OCI-LY7 (cell line): ENCODE measurements at regions not wholly inside any gene's neighbourhood (a gene's known extent, or its start where the extent isn't known, plus 50 kb on each side); places are given as distances from the start of the nearest gene placed in this dataset.

Experiments
- BruUV-seq: library from RNA; stranded (reverse); fragments of 400-500 nt; replicated peaks from 2 replicates; lab custom pipeline; 2021; lab: Mats Ljungman, UMichigan
- CTCF ChIA-PET: fragments of 300-600 bp; sonication (Branson Sonifier 250); formaldehyde crosslinking; loops from one replicate; lab custom pipeline; 2022; ENCODE audit warnings: antibody characterized with exemption; ENCODE audit not compliant: unreplicated experiment; lab: Charles Lee
- POLR2A ChIA-PET: fragments of 300-600 bp; sonication (Branson Sonifier 250); formaldehyde crosslinking; loops from one replicate; lab custom pipeline; 2022; ENCODE audit warnings: antibody characterized with exemption; lab: Charles Lee
- DNase-seq: peaks from one replicate; pipeline ENCODE4 v3.0.0-alpha.2; 2015; ENCODE audit warnings: low spot score
- H2AFZ ChIP-seq: fragments of 200-600 bp; sonication (generic), shearing (Covaris generic); 2 replicates; pipeline ENCODE4 v1.6.1; 2014; ENCODE audit warnings: mild to moderate bottlenecking, antibody characterized with exemption, low read length, moderate library complexity
- H3K27ac ChIP-seq: fragments of 200-600 bp; sonication (generic); 2 replicates; pipeline ENCODE4 v1.5.1; 2014; ENCODE audit warnings: mixed run types, low read depth, mild to moderate bottlenecking, moderate library complexity, low read length, inconsistent platforms; ENCODE audit not compliant: poor library complexity, severe bottlenecking
- H3K36me3 ChIP-seq: fragments of 200-600 bp; sonication (generic); 2 replicates; pipeline ENCODE4 v1.6.1; 2014; ENCODE audit warnings: mild to moderate bottlenecking, antibody characterized with exemption, low read length, moderate library complexity, mixed read lengths; ENCODE audit not compliant: insufficient read depth
- H3K4me1 ChIP-seq: fragments of 200-600 bp; sonication (generic); 2 replicates; pipeline ENCODE4 v1.5.1; 2014; ENCODE audit warnings: mild to moderate bottlenecking, low read length; ENCODE audit not compliant: insufficient read depth, poor library complexity, severe bottlenecking
- H3K4me2 ChIP-seq: fragments of 200-600 bp; sonication (generic); 2 replicates; pipeline ENCODE4 v1.6.1; 2014; ENCODE audit warnings: mild to moderate bottlenecking, low read length
- H3K4me3 ChIP-seq: fragments of 200-600 bp; sonication (generic); 2 replicates; pipeline ENCODE4 v1.5.1; 2014; ENCODE audit warnings: mild to moderate bottlenecking, low read depth, low read length; ENCODE audit not compliant: poor library complexity, severe bottlenecking
- H3K79me2 ChIP-seq: fragments of 200-600 bp; sonication (generic); 2 replicates; pipeline ENCODE4 v1.6.1; 2016; ENCODE audit warnings: low read depth, mild to moderate bottlenecking, low read length, moderate library complexity, mixed read lengths; ENCODE audit not compliant: insufficient read depth
- H3K9me2 ChIP-seq: fragments of 200-600 bp; sonication (generic); 2 replicates; pipeline ENCODE4 v1.6.1; 2016; ENCODE audit warnings: mild to moderate bottlenecking, low read length, mixed read lengths; ENCODE audit not compliant: insufficient read depth
- H3K9me3 ChIP-seq: fragments of 200-600 bp; sonication (generic); 2 replicates; pipeline ENCODE4 v1.6.1; 2014; ENCODE audit warnings: mild to moderate bottlenecking, mixed run types, low read length, mixed read lengths
- H4K20me1 ChIP-seq: fragments of 200-600 bp; sonication (generic); 2 replicates; pipeline ENCODE4 v1.6.1; 2014; ENCODE audit warnings: mild to moderate bottlenecking, antibody characterized with exemption, low read length, moderate library complexity, mixed read lengths; ENCODE audit not compliant: insufficient read depth
- CTCF ChIP-seq: fragments of 200-600 bp; sonication (generic); conservative IDR thresholded peaks from 2 replicates; pipeline ENCODE4 v1.5.1; 2014; ENCODE audit warnings: mild to moderate bottlenecking, antibody characterized with exemption, low read length, moderate library complexity, mixed read lengths
- EZH2phosphoT487 ChIP-seq: fragments of 200-600 bp; sonication (generic); IDR thresholded peaks from 2 replicates; pipeline ENCODE4 v1.6.1; 2018; ENCODE audit warnings: low read depth, borderline replicate concordance, mild to moderate bottlenecking, mixed run types, antibody characterized with exemption, low read length, moderate library complexity, mixed read lengths
- intact Hi-C: fragments of 100-400 bp; cut with micrococcal nuclease; formaldehyde crosslinking; loops from one replicate; pipeline ENCODE4 v1.10.0; 2022; ENCODE audit not compliant: unreplicated experiment

GRCh38 chr11:134763030-134763388, 351.0 kb upstream of the B3GAT1 start:
- Histone ChIP-seq H3K4me2 (no peak overlapping the region), H2AFZ (no peak overlapping the region), H3K4me1 (no peaks in the 10 kb centered on the region), H3K79me2 (no peaks in the 10 kb centered on the region), H3K4me3 (no peak overlapping the region), H3K27ac (no peak overlapping the region), H3K9me2 (no peaks in the 10 kb centered on the region), H3K36me3 (no peaks in the 10 kb centered on the region), H4K20me1 (no peaks in the 10 kb centered on the region), H3K9me3 (no peaks in the 10 kb centered on the region)
- no peak for DNase-seq
- BruUV-seq: no TSS peak
- ChIA-PET CTCF (no interaction called here), POLR2A (no interaction called here)
- intact Hi-C loops: no loop called here
- TF ChIP-seq EZH2phosphoT487 (no peak), CTCF (no peak)

- no peak overlapping the region for H3K4me2 ChIP-seq
- no TSS peak for BruUV-seq
- intact Hi-C loops: no loop called here
- no peaks in the 10 kb centered on the region for H3K9me2 ChIP-seq
- DNase-seq: no peak
- ChIA-PET CTCF (no interaction called here), POLR2A (no interaction called here)
- no peaks in the 10 kb centered on the region for H3K79me2 ChIP-seq
- H3K36me3 ChIP-seq: no peaks in the 10 kb centered on the region
- no peak overlapping the region for H3K27ac ChIP-seq
- no peak for TF ChIP-seq EZH2phosphoT487
- TF ChIP-seq CTCF: no peak
- H4K20me1 ChIP-seq: no peaks in the 10 kb centered on the region
- H3K9me3 ChIP-seq: no peaks in the 10 kb centered on the region
- H2AFZ ChIP-seq: no peak overlapping the region
- H3K4me3 ChIP-seq: no peak overlapping the region
- H3K4me1 ChIP-seq: no peaks in the 10 kb centered on the region
Observed at GRCh38 chr11:134762248-134763029, 350.4 kb upstream of the B3GAT1 start.

GRCh38 chr11:134761926-134762247, 349.8 kb upstream of the B3GAT1 start:
- Histone ChIP-seq H3K4me1 (no peaks in the 10 kb centered on the region), H3K4me2 (no peak overlapping the region), H3K79me2 (no peaks in the 10 kb centered on the region), H3K9me2 (no peaks in the 10 kb centered on the region), H4K20me1 (no peaks in the 10 kb centered on the region), H2AFZ (no peak overlapping the region), H3K4me3 (no peak overlapping the region), H3K27ac (no peak overlapping the region), H3K9me3 (no peaks in the 10 kb centered on the region), H3K36me3 (no peaks in the 10 kb centered on the region)
- ChIA-PET POLR2A (no interaction called here), CTCF (no interaction called here)
- TF ChIP-seq EZH2phosphoT487 (no peak), CTCF (no peak)
- intact Hi-C loops: no loop called here
- DNase-seq: no peak
- no TSS peak for BruUV-seq
